OCI-LY1 (cell line): ENCODE measurements at regions not wholly inside any gene's neighbourhood (a gene's known extent, or its start where the extent isn't known, plus 50 kb on each side); places are given as distances from the start of the nearest gene placed in this dataset.
"Not testable (repeated sequence)": the region's sequence is repeated elsewhere in the genome, so short reads cannot be mapped to it uniquely, and the experiment has no call there.

Experiments
- H2AFZ ChIP-seq: fragments of 200-600 bp; sonication (generic), shearing (Covaris generic); 2 replicates; pipeline ENCODE4 v1.6.0; 2014; ENCODE audit warnings: antibody characterized with exemption, mild to moderate bottlenecking, low read length
- H3F3A ChIP-seq: fragments of 200-600 bp; sonication (generic), shearing (Covaris generic); 2 replicates; pipeline ENCODE4 v1.6.0; 2014; ENCODE audit warnings: mild to moderate bottlenecking, antibody characterized with exemption, low read length, moderate library complexity; ENCODE audit not compliant: insufficient read depth
- H3K27ac ChIP-seq: fragments of 200-600 bp; sonication (generic); 2 replicates; pipeline ENCODE4 v1.5.1; 2014; ENCODE audit warnings: low read length, mixed run types, mild to moderate bottlenecking, low read depth; ENCODE audit not compliant: poor library complexity, severe bottlenecking
- H3K27me3 ChIP-seq: fragments of 200-600 bp; sonication (generic); 2 replicates; pipeline ENCODE4 v1.6.0; 2014; ENCODE audit warnings: antibody characterized with exemption, mild to moderate bottlenecking, low read length, moderate library complexity; ENCODE audit not compliant: insufficient read depth
- H3K36me3 ChIP-seq: fragments of 200-600 bp; sonication (generic); 2 replicates; pipeline ENCODE4 v1.6.1; 2014; ENCODE audit warnings: mild to moderate bottlenecking, antibody characterized with exemption, low read length, moderate library complexity, mixed read lengths; ENCODE audit not compliant: insufficient read depth
- H3K4me1 ChIP-seq: fragments of 200-600 bp; sonication (generic); 2 replicates; pipeline ENCODE4 v1.5.1; 2014; ENCODE audit warnings: mild to moderate bottlenecking, low read length, moderate library complexity; ENCODE audit not compliant: insufficient read depth, severe bottlenecking
- H3K4me2 ChIP-seq: fragments of 200-600 bp; sonication (generic), shearing (Covaris generic); 2 replicates; pipeline ENCODE4 v1.6.1; 2014; ENCODE audit warnings: low read length
- H3K4me3 ChIP-seq: fragments of 200-600 bp; sonication (generic); 2 replicates; pipeline ENCODE4 v1.5.1; 2014; ENCODE audit warnings: low read length, low read depth, mild to moderate bottlenecking, mixed read lengths; ENCODE audit not compliant: poor library complexity, severe bottlenecking
- H3K79me2 ChIP-seq: fragments of 200-600 bp; shearing (Covaris generic); 2 replicates; pipeline ENCODE4 v1.6.1; 2016; ENCODE audit warnings: mixed run types, low read length, mixed read lengths; ENCODE audit not compliant: insufficient read depth
- H3K9ac ChIP-seq: fragments of 200-600 bp; sonication (generic), shearing (Covaris generic); 2 replicates; pipeline ENCODE4 v1.6.1; 2014; ENCODE audit warnings: mild to moderate bottlenecking, low read length, mixed read lengths
- H3K9me2 ChIP-seq: fragments of 200-600 bp; sonication (generic), shearing (Covaris generic); 2 replicates; pipeline ENCODE4 v1.6.1; 2014; ENCODE audit warnings: low read depth, mild to moderate bottlenecking, low read length, mixed read lengths
- H3K9me3 ChIP-seq: fragments of 200-600 bp; shearing (Covaris generic); 2 replicates; pipeline ENCODE4 v1.6.1; 2014; ENCODE audit warnings: low read length, mixed read lengths
- H4K20me1 ChIP-seq: fragments of 200-600 bp; sonication (generic), shearing (Covaris generic); 2 replicates; pipeline ENCODE4 v1.6.0; 2016; ENCODE audit warnings: mild to moderate bottlenecking, low read length; ENCODE audit not compliant: insufficient read depth
- CTCF ChIP-seq: fragments of 200-600 bp; sonication (generic), shearing (Covaris generic); IDR thresholded peaks from 2 replicates; pipeline ENCODE4 v1.5.1; 2017; ENCODE audit warnings: mild to moderate bottlenecking, antibody characterized with exemption, low read length, moderate library complexity, mixed read lengths
- EZH2 ChIP-seq: fragments of 200-600 bp; sonication (generic), shearing (Covaris generic); IDR thresholded peaks from 2 replicates; pipeline ENCODE4 v1.8.0; 2017; ENCODE audit warnings: borderline replicate concordance, mixed run types, mild to moderate bottlenecking, antibody characterized with exemption, low read length, moderate library complexity, mixed read lengths

GRCh38 chr13:80157261-80157932 lies 183.5 kb downstream of the SPRY2 start:
- Histone ChIP-seq H3K27me3 (no peaks in the 10 kb centered on the region), H3K9me3 (no peaks in the 10 kb centered on the region), H3K79me2 (no peaks in the 10 kb centered on the region), H3K9ac (no peak overlapping the region), H3K9me2 (no peaks in the 10 kb centered on the region), H3F3A (no peaks in the 10 kb centered on the region), H3K4me3 (no peak overlapping the region), H3K4me1 (no peaks in the 10 kb centered on the region), H3K36me3 (no peaks in the 10 kb centered on the region), H3K4me2 (no peak overlapping the region), H2AFZ (no peak overlapping the region), H3K27ac (no peak overlapping the region), H4K20me1 (no peaks in the 10 kb centered on the region)
- TF ChIP-seq EZH2: no peak
- no peak for TF ChIP-seq CTCF

- not testable (repeated sequence) for H3K9me3 ChIP-seq
Observed at GRCh38 chr13:80152142-80152541, 188.8 kb downstream of the SPRY2 start.

GRCh38 chr13:80151016-80151415 lies 189.9 kb downstream of the SPRY2 start:
- H3K9ac ChIP-seq: no peak overlapping the region
- H3K27ac ChIP-seq: no peak overlapping the region
- no peak overlapping the region for H3K4me3 ChIP-seq
- H3K27me3 ChIP-seq: no peaks in the 10 kb centered on the region
- TF ChIP-seq CTCF: no peak
- no peak for TF ChIP-seq EZH2
- H3K4me1 ChIP-seq: no peaks in the 10 kb centered on the region
- H2AFZ ChIP-seq: no peak overlapping the region
- H3K9me2 ChIP-seq: no peaks in the 10 kb centered on the region
- H3K9me3 ChIP-seq: no peaks in the 10 kb centered on the region
- H3K79me2 ChIP-seq: no peaks in the 10 kb centered on the region
- H3K4me2 ChIP-seq: no peak overlapping the region
- H4K20me1 ChIP-seq: no peaks in the 10 kb centered on the region
- no peaks in the 10 kb centered on the region for H3K36me3 ChIP-seq
- H3F3A ChIP-seq: no peaks in the 10 kb centered on the region

More at GRCh38 chr13:80152142-80152541, 188.8 kb downstream of the SPRY2 start:
- H3K79me2 ChIP-seq, H3K4me2 ChIP-seq, H3F3A ChIP-seq, H3K9ac ChIP-seq, H4K20me1 ChIP-seq, H3K9me2 ChIP-seq, H3K4me1 ChIP-seq, H3K27ac ChIP-seq, H3K36me3 ChIP-seq, H3K4me3 ChIP-seq, H3K27me3 ChIP-seq, H2AFZ ChIP-seq: not testable (repeated sequence)

GRCh38 chr13:80149736-80150135 lies 191.2 kb downstream of the SPRY2 start:
- H3K4me1 ChIP-seq: no peaks in the 10 kb centered on the region
- H3K79me2 ChIP-seq: no peaks in the 10 kb centered on the region
- no peaks in the 10 kb centered on the region for H3K9me2 ChIP-seq
- H3K9me3 ChIP-seq: no peaks in the 10 kb centered on the region
- H3K4me2 ChIP-seq: no peak overlapping the region
- no peak for TF ChIP-seq CTCF
- no peak for TF ChIP-seq EZH2
- H3K9ac ChIP-seq: no peak overlapping the region
- no peak overlapping the region for H2AFZ ChIP-seq
- no peaks in the 10 kb centered on the region for H3K36me3 ChIP-seq
- H3K27ac ChIP-seq: no peak overlapping the region
- no peaks in the 10 kb centered on the region for H3K27me3 ChIP-seq
- no peaks in the 10 kb centered on the region for H3F3A ChIP-seq
- no peak overlapping the region for H3K4me3 ChIP-seq
- H4K20me1 ChIP-seq: no peaks in the 10 kb centered on the region
